Muscle layer of colon (tissue), 2 donors: ENCODE measurements at regions not wholly inside any gene's neighbourhood (a gene's known extent, or its start where the extent isn't known, plus 50 kb on each side); places are given as distances from the start of the nearest gene placed in this dataset.

Source experiments
- H3K27ac ChIP-seq: one replicate; pipeline ENCODE4 v1.7.0; 2013; ENCODE audit warnings: low read depth, mild to moderate bottlenecking, low read length, moderate library complexity
- H3K27me3 ChIP-seq, 2 donors: one replicate each; pipeline ENCODE4 v1.7.0; 2013; ENCODE audit warnings: low read length in 2 of 2, mild to moderate bottlenecking in 2 of 2; ENCODE audit not compliant: insufficient read depth in 2 of 2, control insufficient read depth in 1 of 2
- H3K36me3 ChIP-seq: one replicate; pipeline ENCODE4 v1.7.0; 2013; ENCODE audit warnings: mild to moderate bottlenecking, low read length; ENCODE audit not compliant: insufficient read depth
- H3K4me1 ChIP-seq: one replicate; pipeline ENCODE4 v1.7.0; 2013; ENCODE audit warnings: mild to moderate bottlenecking, low read length; ENCODE audit not compliant: insufficient read depth
- H3K4me3 ChIP-seq, 2 donors: one replicate each; pipeline ENCODE4 v1.7.0; 2013; ENCODE audit warnings: low read length in 2 of 2, low read depth in 1 of 2, mild to moderate bottlenecking in 1 of 2, moderate library complexity in 1 of 2
- H3K9ac ChIP-seq: one replicate; pipeline ENCODE4 v1.7.0; 2013; ENCODE audit warnings: low read length
- H3K9me3 ChIP-seq: one replicate; pipeline ENCODE4 v1.7.0; 2013; ENCODE audit warnings: mild to moderate bottlenecking, low read length
- donor health status: abdominal sarcoma.
- donor health status: Adenocarcinoma of cecum.

GRCh38 chr18:2424420-2424819 lies 146.9 kb downstream of the METTL4 start:
- H3K27ac ChIP-seq, result no peak overlapping the region

GRCh38 chr18:2425426-2426317 lies 145.6 kb downstream of the METTL4 start:
- Histone ChIP-seq H3K36me3 (no peaks in the 10 kb centered on the region), H3K27me3 (no peaks in the 10 kb centered on the region)

More at GRCh38 chr18:2424420-2424819, 146.9 kb downstream of the METTL4 start:
- no peaks in the 10 kb centered on the region for H3K36me3 ChIP-seq
- no peaks in the 10 kb centered on the region for H3K4me1 ChIP-seq
- H3K27me3 ChIP-seq, result no peaks in the 10 kb centered on the region
- no peak overlapping the region for H3K9ac ChIP-seq
- H3K4me3 ChIP-seq, result no peak overlapping the region
- H3K9me3 ChIP-seq, result no peaks in the 10 kb centered on the region

GRCh38 chr18:2430191-2430590 lies 141.1 kb downstream of the METTL4 start:
- H3K27me3 ChIP-seq, result no peaks in the 10 kb centered on the region
- H3K9ac ChIP-seq, result no peak overlapping the region
- no peaks in the 10 kb centered on the region for H3K9me3 ChIP-seq
- no peak overlapping the region for H3K4me3 ChIP-seq
- no peaks in the 10 kb centered on the region for H3K4me1 ChIP-seq
- no peak overlapping the region for H3K27ac ChIP-seq
- no peaks in the 10 kb centered on the region for H3K36me3 ChIP-seq

More at GRCh38 chr18:2425426-2426317, 145.6 kb downstream of the METTL4 start:
- Histone ChIP-seq H3K4me3 (no peak overlapping the region), H3K27ac (no peak overlapping the region), H3K9me3 (no peaks in the 10 kb centered on the region), H3K4me1 (no peaks in the 10 kb centered on the region), H3K9ac (no peak overlapping the region)

GRCh38 chr18:2431806-2432205 lies 139.5 kb downstream of the METTL4 start:
- Histone ChIP-seq H3K4me1 (no peaks in the 10 kb centered on the region), H3K27me3 (no peaks in the 10 kb centered on the region), H3K9me3 (no peaks in the 10 kb centered on the region)

GRCh38 chr18:2433366-2433765 lies 137.9 kb downstream of the METTL4 start:
- no peak overlapping the region for H3K9ac ChIP-seq
- no peaks in the 10 kb centered on the region for H3K27me3 ChIP-seq
- H3K27ac ChIP-seq, result no peak overlapping the region
- H3K4me3 ChIP-seq, result no peak overlapping the region
- H3K4me1 ChIP-seq, result no peaks in the 10 kb centered on the region
- H3K36me3 ChIP-seq, result no peaks in the 10 kb centered on the region
- H3K9me3 ChIP-seq, result no peaks in the 10 kb centered on the region

More at GRCh38 chr18:2431806-2432205, 139.5 kb downstream of the METTL4 start:
- Histone ChIP-seq H3K4me3 (no peak overlapping the region), H3K9ac (no peak overlapping the region), H3K36me3 (no peaks in the 10 kb centered on the region), H3K27ac (no peak overlapping the region)

- H3K27me3 ChIP-seq, result no peaks in the 10 kb centered on the region
- H3K4me3 ChIP-seq, result no peak overlapping the region
- no peak overlapping the region for H3K27ac ChIP-seq
- no peaks in the 10 kb centered on the region for H3K9me3 ChIP-seq
- no peaks in the 10 kb centered on the region for H3K36me3 ChIP-seq
- H3K9ac ChIP-seq, result no peak overlapping the region
- H3K4me1 ChIP-seq, result no peaks in the 10 kb centered on the region
Measured at GRCh38 chr18:2441544-2441943, 129.8 kb downstream of the METTL4 start.

- Histone ChIP-seq H3K27me3 (no peaks in the 10 kb centered on the region), H3K36me3 (no peaks in the 10 kb centered on the region), H3K4me1 (no peaks in the 10 kb centered on the region), H3K9ac (no peak overlapping the region), H3K27ac (no peak overlapping the region), H3K4me3 (no peak overlapping the region), H3K9me3 (no peaks in the 10 kb centered on the region)
Measured at GRCh38 chr18:2442006-2442405, 129.3 kb downstream of the METTL4 start.

- H3K4me3 ChIP-seq, result no peak overlapping the region
- H3K9ac ChIP-seq, result no peak overlapping the region
- no peaks in the 10 kb centered on the region for H3K27me3 ChIP-seq
- H3K36me3 ChIP-seq, result no peaks in the 10 kb centered on the region
- no peaks in the 10 kb centered on the region for H3K4me1 ChIP-seq
- no peaks in the 10 kb centered on the region for H3K9me3 ChIP-seq
- H3K27ac ChIP-seq, result no peak overlapping the region
Measured at GRCh38 chr18:2442726-2443275, 128.5 kb downstream of the METTL4 start.

- H3K9ac ChIP-seq, result no peak overlapping the region
- no peaks in the 10 kb centered on the region for H3K36me3 ChIP-seq
- H3K27me3 ChIP-seq, result no peaks in the 10 kb centered on the region
- H3K4me1 ChIP-seq, result no peaks in the 10 kb centered on the region
- H3K4me3 ChIP-seq, result no peak overlapping the region
- no peaks in the 10 kb centered on the region for H3K9me3 ChIP-seq
- no peak overlapping the region for H3K27ac ChIP-seq
Measured at GRCh38 chr18:2444201-2444875, 127.0 kb downstream of the METTL4 start.

- Histone ChIP-seq H3K36me3 (no peaks in the 10 kb centered on the region), H3K4me3 (no peak overlapping the region), H3K27me3 (no peaks in the 10 kb centered on the region), H3K27ac (no peak overlapping the region), H3K9ac (no peak overlapping the region), H3K4me1 (no peaks in the 10 kb centered on the region), H3K9me3 (no peaks in the 10 kb centered on the region)
Measured at GRCh38 chr18:2448565-2449151, 122.6 kb downstream of the METTL4 start.

GRCh38 chr18:2451556-2451955 lies 119.7 kb downstream of the METTL4 start:
- Histone ChIP-seq H3K4me1 (no peaks in the 10 kb centered on the region), H3K4me3 (no peak overlapping the region)

More at GRCh38 chr18:2451556-2451955, 119.7 kb downstream of the METTL4 start:
- no peaks in the 10 kb centered on the region for H3K27me3 ChIP-seq
- H3K9ac ChIP-seq, result no peak overlapping the region
- no peak overlapping the region for H3K27ac ChIP-seq
- no peaks in the 10 kb centered on the region for H3K36me3 ChIP-seq
- no peaks in the 10 kb centered on the region for H3K9me3 ChIP-seq
